ENCODE measurements at regions not wholly inside any gene's neighbourhood (a gene's known extent, or its start where the extent isn't known, plus 50 kb on each side); places are given as distances from the start of the nearest gene placed in this dataset.

DNA sequence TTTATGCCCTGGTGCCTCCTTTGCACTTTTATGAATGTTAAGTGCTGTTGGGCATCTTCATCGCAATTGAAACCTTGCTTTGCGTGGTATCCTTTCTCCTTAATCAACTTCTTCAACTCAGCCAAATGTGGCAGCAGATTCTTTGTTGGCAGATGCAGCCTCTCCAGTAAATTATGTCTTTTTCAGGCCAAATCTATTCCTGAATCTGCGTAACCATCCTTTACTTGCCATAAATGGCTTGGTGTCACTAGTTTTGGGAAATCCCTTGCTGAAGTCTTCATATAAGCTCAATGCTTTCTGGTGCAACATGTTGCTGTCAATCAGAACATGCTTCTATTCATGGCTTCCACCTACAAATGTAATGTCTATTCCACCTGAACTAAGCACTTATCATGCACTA, 457.5 kb downstream of the FGF13 start:
- Histone ChIP-seq H4K20me1 (replicated peaks in 1 of 2; ENCODE audit: control insufficient read depth in 1 of 2, insufficient read depth in 2 of 2, low read length in 2 of 2) (no peaks in the 10 kb centered on the region), H3K18ac (ENCODE audit: extremely low read depth, low read length) (no peak overlapping the region), H3K4me2 (ENCODE audit: insufficient read depth in 1 of 2, low read depth in 2 of 2, low read length in 2 of 2) (no peak overlapping the region), H3K14ac (ENCODE audit: insufficient read length) (no peak overlapping the region), H4K8ac (ENCODE audit: extremely low read depth, insufficient read depth, low read length) (no peak overlapping the region), H2BK15ac (ENCODE audit: low read length) (no peak overlapping the region), H4K5ac (ENCODE audit: insufficient read length, low read depth, low read length) (no peak overlapping the region), H3K23me2 (ENCODE audit: low read depth, low read length) (no peaks in the 10 kb centered on the region), H2BK20ac (ENCODE audit: low read length) (no peak overlapping the region), H3K4me3 (ENCODE audit: extremely low read depth in 1 of 4, insufficient read depth in 2 of 4, low read depth in 3 of 4, low read length in 4 of 4) (no peak overlapping the region), H3K79me1 (ENCODE audit: low read depth, low read length) (no peaks in the 10 kb centered on the region), H2BK5ac (ENCODE audit: low read depth, low read length) (no peak overlapping the region), H3K79me2 (ENCODE audit: control insufficient read depth in 1 of 2, insufficient read depth in 2 of 2, low read length in 2 of 2) (no peaks in the 10 kb centered on the region), H3K4me1 (replicated peaks in 1 of 4; ENCODE audit: control insufficient read depth in 3 of 4, insufficient read depth in 4 of 4, low read length in 3 of 4) (peaks cover 0 to 3% (median 1%) of the 10 kb centered on the region in 4 experiments; a peak in 3 of 7 replicates), H2AFZ (ENCODE audit: low read length) (no peak overlapping the region), H3K27me3 (replicated peaks in 1 of 4; ENCODE audit: control insufficient read depth in 3 of 4, extremely low read depth in 1 of 4, insufficient read depth in 3 of 4, low read length in 3 of 4) (no peaks in the 10 kb centered on the region), H4K91ac (replicated peaks; ENCODE audit: insufficient read length, low read length) (no peak overlapping the region), H3K4ac (replicated peaks; ENCODE audit: insufficient read length, low read depth, low read length) (no peak overlapping the region), H3K27ac (ENCODE audit: low read depth, low read length) (no peak overlapping the region), H3K9me3 (ENCODE audit: insufficient read depth in 2 of 2, low read depth in 1 of 2, low read length in 1 of 2) (no peaks in the 10 kb centered on the region), H2AK5ac (ENCODE audit: low read depth, low read length) (no peak overlapping the region), H2BK12ac (ENCODE audit: low read depth, low read length) (no peak overlapping the region), H3K9ac (replicated peaks in 1 of 4; ENCODE audit: extremely low read depth in 1 of 4, low read depth in 3 of 4, low read length in 3 of 4) (no peak overlapping the region), H3K56ac (replicated peaks; ENCODE audit: insufficient read length, low read depth, low read length) (no peak overlapping the region), H2BK120ac (replicated peaks; ENCODE audit: low read depth, low read length) (no peak overlapping the region), H3K36me3 (ENCODE audit: control insufficient read depth in 2 of 4, insufficient read depth in 4 of 4, low read length in 3 of 4) (no peaks in the 10 kb centered on the region), H3K23ac (ENCODE audit: insufficient read length) (no peak overlapping the region)
- ChIA-PET POLR2A (ENCODE audit: partially characterized antibody) (no interaction called here), CTCF (ENCODE audit: partially characterized antibody) (no interaction called here)
- 100% methylated on average over 3 of the region's 3 CpGs; no CpG with 5 or more reads in 1 of the 2 experiments for WGBS, 2 experiments (ENCODE audit: extremely low coverage in 1 of 2, insufficient coverage in 1 of 2, insufficient read length in 1 of 2, insufficient replicate concordance in 2 of 2, low coverage in 1 of 2, low lambda C conversion rate in 2 of 2, missing lambda C conversion rate in 1 of 2)
- FAIRE-seq: no peak
- DNase-seq (ENCODE audit: low read depth in 1 of 2, low spot score in 2 of 2): no peak
- no peak for TF ChIP-seq NANOG (IDR thresholded peaks at IDR 0.05; ENCODE audit: insufficient read depth, low read depth, low read length, poor library complexity, severe bottlenecking)
- TF ChIP-seq RBBP5 (IDR thresholded peaks at IDR 0.05; ENCODE audit: borderline replicate concordance, low read depth, low read length): no peak
- no peak for TF ChIP-seq SIN3A (conservative IDR thresholded peaks at IDR 0.05 in 1 of 2, IDR thresholded peaks at IDR 0.05 in 1 of 2; ENCODE audit: low read depth in 1 of 2, low read length in 2 of 2)
